Adrenal gland (tissue), 9 donors: ENCODE measurements at regions not wholly inside any gene's neighbourhood (a gene's known extent, or its start where the extent isn't known, plus 50 kb on each side); places are given as distances from the start of the nearest gene placed in this dataset.

ENCODE experiments used
- DNase-seq, 7 donors: peaks; one replicate each; pipeline ENCODE4 v3.0.0-alpha.2; 2019 to 2020
- H3K27ac ChIP-seq, 5 donors: fragments of 200-600 bp; sonication (generic) in 4 of 5; 1 replicate in 3 of 5; 2 replicates in 2 of 5; pipeline versions ENCODE4 v1.5.1 to v1.8.0; 2016 to 2020; ENCODE audit warnings: mild to moderate bottlenecking in 1 of 5
- H3K27me3 ChIP-seq: fragments of 200-600 bp; 2 replicates; pipeline ENCODE4 v1.8.0; 2021
- H3K36me3 ChIP-seq, 2 donors: fragments of 200-600 bp; replicated peaks in 1 of 2; 1 replicate in 1 of 2; 2 replicates in 1 of 2; pipeline versions ENCODE4 v1.5.1 to v1.8.0; 2018 to 2022
- H3K4me1 ChIP-seq, 2 donors: fragments of 200-600 bp; replicated peaks in 1 of 2; 1 replicate in 1 of 2; 2 replicates in 1 of 2; pipeline versions ENCODE4 v1.5.1 to v1.8.0; 2018 to 2021
- H3K4me3 ChIP-seq, 4 donors: fragments of 200-600 bp; sonication (generic) in 3 of 4; one replicate each; pipeline ENCODE4 v1.5.1; 2016 to 2018
- H3K9me3 ChIP-seq, 3 donors: fragments of 200-600 bp; sonication (generic) in 1 of 3; replicated peaks in 1 of 3; 1 replicate in 2 of 3; 2 replicates in 1 of 3; pipeline versions ENCODE4 v1.5.1 to v1.8.0; 2016 to 2021
- POLR2A ChIP-seq, 2 donors: fragments of 450-650 bp; IDR thresholded peaks; one replicate each; pipeline ENCODE4 v1.6.1; 2017; ENCODE audit warnings: antibody characterized with exemption in 2 of 2, mild to moderate bottlenecking in 2 of 2, moderate library complexity in 1 of 2
- WGBS, 4 donors: extraction: QIAGEN DNeasy Blood & Tissue Kit in 2 of 4; methylation state at CpG; one replicate each; pipeline versions ENCODE4 v1.1.5 to v1.1.7; 2013 to 2017; 5-methylcytosine and 5-hydroxymethylcytosine counted together
- intact Hi-C, 2 donors: fragments of 100-400 bp; cut with DNase I; formaldehyde crosslinking; loops; one replicate each; pipeline versions ENCODE4 v1.14.1 to v1.15.0; 2022 to 2023
- TF ChIP-seq, protein P1 (sequence below), 6 experiments: fragments of 450-650 bp in 4 of 6; fragments of 200-600 bp in 2 of 6; sonication (generic) in 1 of 6; IDR thresholded peaks; 1 replicate in 5 of 6; 2 replicates in 1 of 6; pipeline versions ENCODE4 v1.5.1 to v1.8.0; 2016 to 2021; ENCODE audit warnings: antibody characterized with exemption in 6 of 6, mild to moderate bottlenecking in 2 of 6, moderate library complexity in 1 of 6
- donor health status: healthy with polysubstance abuse.
- donor health status: Bipolar disorder and iron deficiency.
- donor health status: DM: yes; HTN: yes; CAD: no.
- donor health status: DM: no; HTN: no; CAD: no.
- donor health status: DM: no; HTN: no; CAD: no.

DNA sequence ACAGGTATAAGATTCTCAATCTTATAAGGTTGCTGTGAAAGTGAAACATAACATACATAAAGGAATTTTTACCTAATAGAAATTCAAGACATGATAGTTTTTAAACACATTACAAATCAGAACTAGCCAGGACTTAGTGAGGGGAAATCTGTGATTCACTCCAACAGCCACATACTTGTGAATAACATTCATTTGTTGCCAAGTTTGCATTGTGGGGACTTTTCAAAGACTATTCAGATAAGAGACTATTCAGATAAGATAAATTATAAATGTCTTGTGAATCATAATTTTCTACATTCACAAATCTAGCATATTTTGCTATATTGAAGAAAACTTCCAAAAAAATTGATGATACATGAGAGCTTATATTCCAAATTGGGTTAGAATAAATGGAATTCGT lies 345.3 kb upstream of the CDH20 start:
- no peaks in the 10 kb centered on the region for H3K4me1 ChIP-seq
- intact Hi-C loops = no loop called here
- peak in 1 of 7 donors; percentile 16 for DNase-seq
- 61 to 82% (median 76%) methylated on average over 1 of the region's 1 CpG for WGBS, 4 donors
- no peaks in the 10 kb centered on the region for H3K9me3 ChIP-seq
- H3K27me3 ChIP-seq = no peaks in the 10 kb centered on the region
- H3K27ac ChIP-seq = no peak overlapping the region
- H3K36me3 ChIP-seq = no peaks in the 10 kb centered on the region
- TF ChIP-seq, protein P1, sequence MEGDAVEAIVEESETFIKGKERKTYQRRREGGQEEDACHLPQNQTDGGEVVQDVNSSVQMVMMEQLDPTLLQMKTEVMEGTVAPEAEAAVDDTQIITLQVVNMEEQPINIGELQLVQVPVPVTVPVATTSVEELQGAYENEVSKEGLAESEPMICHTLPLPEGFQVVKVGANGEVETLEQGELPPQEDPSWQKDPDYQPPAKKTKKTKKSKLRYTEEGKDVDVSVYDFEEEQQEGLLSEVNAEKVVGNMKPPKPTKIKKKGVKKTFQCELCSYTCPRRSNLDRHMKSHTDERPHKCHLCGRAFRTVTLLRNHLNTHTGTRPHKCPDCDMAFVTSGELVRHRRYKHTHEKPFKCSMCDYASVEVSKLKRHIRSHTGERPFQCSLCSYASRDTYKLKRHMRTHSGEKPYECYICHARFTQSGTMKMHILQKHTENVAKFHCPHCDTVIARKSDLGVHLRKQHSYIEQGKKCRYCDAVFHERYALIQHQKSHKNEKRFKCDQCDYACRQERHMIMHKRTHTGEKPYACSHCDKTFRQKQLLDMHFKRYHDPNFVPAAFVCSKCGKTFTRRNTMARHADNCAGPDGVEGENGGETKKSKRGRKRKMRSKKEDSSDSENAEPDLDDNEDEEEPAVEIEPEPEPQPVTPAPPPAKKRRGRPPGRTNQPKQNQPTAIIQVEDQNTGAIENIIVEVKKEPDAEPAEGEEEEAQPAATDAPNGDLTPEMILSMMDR (IDR thresholded peaks at IDR 0.05) = no peak
- TF ChIP-seq POLR2A (IDR thresholded peaks at IDR 0.05) = no peak
- no peak overlapping the region for H3K4me3 ChIP-seq

- DNase-seq = no peak
- Histone ChIP-seq H3K36me3 (no peaks in the 10 kb centered on the region), H3K27me3 (no peaks in the 10 kb centered on the region), H3K4me1 (no peaks in the 10 kb centered on the region), H3K4me3 (no peak overlapping the region), H3K9me3 (no peaks in the 10 kb centered on the region), H3K27ac (no peak overlapping the region)
- WGBS, 4 donors = 52 to 65% (median 64%) methylated on average over 1 of the region's 1 CpG
- intact Hi-C loops = no loop called here
- TF ChIP-seq, protein P1 (IDR thresholded peaks at IDR 0.05) = no peak
- no peak for TF ChIP-seq POLR2A (IDR thresholded peaks at IDR 0.05)
Measured at GRCh38 chr18:60996326-60996725, 336.9 kb upstream of the CDH20 start.

DNA sequence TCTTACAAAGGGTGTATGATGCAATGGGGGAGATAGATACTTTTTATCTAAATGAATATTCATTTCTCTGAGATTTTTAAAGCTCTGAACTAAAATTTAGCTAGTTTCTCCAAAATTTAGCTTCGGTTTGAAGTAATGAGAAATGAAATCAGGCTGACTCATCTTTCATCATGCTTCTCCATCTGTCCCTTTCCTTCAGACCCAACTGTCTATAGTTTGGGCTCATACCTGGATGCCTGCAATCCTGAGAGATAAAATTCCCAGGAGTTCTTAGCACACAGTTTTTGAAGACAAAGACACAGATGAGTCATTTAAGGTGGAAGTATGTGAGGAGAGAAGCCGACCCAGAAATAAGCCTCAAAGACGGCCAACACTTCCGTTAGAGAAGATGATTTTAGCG lies 336.4 kb upstream of the CDH20 start:
- no peaks in the 10 kb centered on the region for H3K36me3 ChIP-seq
- H3K4me3 ChIP-seq = no peak overlapping the region
- H3K9me3 ChIP-seq = no peaks in the 10 kb centered on the region
- 87 to 92% (median 90%) methylated on average over 5 of the region's 5 CpGs for WGBS, 4 donors
- no peaks in the 10 kb centered on the region for H3K4me1 ChIP-seq
- TF ChIP-seq, protein P1 (IDR thresholded peaks at IDR 0.05) = no peak
- no peak for TF ChIP-seq POLR2A (IDR thresholded peaks at IDR 0.05)
- H3K27me3 ChIP-seq = no peaks in the 10 kb centered on the region
- intact Hi-C loops = no loop called here
- DNase-seq = no peak
- H3K27ac ChIP-seq = no peak overlapping the region

GRCh38 chr18:61001138-61001537 lies 332.1 kb upstream of the CDH20 start:
- no peak for DNase-seq
- H3K27ac ChIP-seq = no peak overlapping the region
- intact Hi-C loops = loop anchor here in 1 of 2 donors (10.0 kb wide), 1 partner anchor 56 kb away; no protein-coding TSS in a partner anchor
- H3K4me1 ChIP-seq = no peaks in the 10 kb centered on the region
- WGBS, 4 donors = 85 to 91% (median 88%) methylated on average over 2 of the region's 2 CpGs
- no peaks in the 10 kb centered on the region for H3K9me3 ChIP-seq
- H3K4me3 ChIP-seq = no peak overlapping the region
- no peaks in the 10 kb centered on the region for H3K36me3 ChIP-seq
- H3K27me3 ChIP-seq = no peaks in the 10 kb centered on the region
- TF ChIP-seq POLR2A (IDR thresholded peaks at IDR 0.05) = no peak
- TF ChIP-seq, protein P1 (IDR thresholded peaks at IDR 0.05) = no peak
